ENCODE measurements at regions not wholly inside any gene's neighbourhood (a gene's known extent, or its start where the extent isn't known, plus 50 kb on each side); places are given as distances from the start of the nearest gene placed in this dataset.
"Not testable (repeated sequence)": the region's sequence is repeated elsewhere in the genome, so short reads cannot be mapped to it uniquely, and the experiment has no call there.

DNA sequence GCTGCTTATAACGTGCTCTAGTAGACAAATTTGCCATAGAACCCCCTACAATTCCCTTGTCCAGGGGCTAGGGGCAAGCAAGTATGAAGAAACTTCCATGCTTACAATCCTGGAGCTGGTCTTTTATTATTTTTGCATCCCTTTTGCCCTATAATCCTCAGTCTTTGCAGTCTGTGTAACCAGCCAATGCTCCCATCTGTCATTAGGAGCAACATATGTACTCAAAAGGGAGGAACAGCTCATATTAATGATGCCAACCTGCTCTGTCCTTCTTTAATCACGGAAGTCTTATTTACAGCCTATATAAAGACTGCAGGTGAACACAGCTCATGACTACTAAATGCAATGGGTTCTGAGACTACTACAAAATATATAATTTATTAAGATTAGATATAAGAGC lies 263.3 kb downstream of the ZIC1 start:
- no peak for DNase-seq (ENCODE audit: low spot score)

DNA sequence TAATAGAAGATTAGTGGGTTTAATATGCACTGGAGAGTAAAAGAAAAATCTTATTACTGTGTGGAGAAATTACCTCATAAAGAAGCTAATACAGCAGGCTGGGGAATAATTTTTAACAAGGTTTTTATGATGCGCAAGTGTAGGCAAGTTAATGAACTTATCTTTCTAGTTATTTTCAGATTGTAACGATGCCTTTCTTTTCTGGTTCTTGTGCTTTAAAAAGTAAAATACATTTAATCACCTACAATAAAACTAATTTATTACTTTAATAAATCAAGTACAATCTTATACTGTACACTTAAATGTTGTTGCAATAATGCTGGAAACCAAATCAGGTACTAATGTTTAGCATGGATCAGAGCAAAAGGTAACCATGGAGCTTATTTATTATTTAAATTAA lies 266.6 kb downstream of the ZIC1 start:
- no peak for DNase-seq (ENCODE audit: low spot score)

DNA sequence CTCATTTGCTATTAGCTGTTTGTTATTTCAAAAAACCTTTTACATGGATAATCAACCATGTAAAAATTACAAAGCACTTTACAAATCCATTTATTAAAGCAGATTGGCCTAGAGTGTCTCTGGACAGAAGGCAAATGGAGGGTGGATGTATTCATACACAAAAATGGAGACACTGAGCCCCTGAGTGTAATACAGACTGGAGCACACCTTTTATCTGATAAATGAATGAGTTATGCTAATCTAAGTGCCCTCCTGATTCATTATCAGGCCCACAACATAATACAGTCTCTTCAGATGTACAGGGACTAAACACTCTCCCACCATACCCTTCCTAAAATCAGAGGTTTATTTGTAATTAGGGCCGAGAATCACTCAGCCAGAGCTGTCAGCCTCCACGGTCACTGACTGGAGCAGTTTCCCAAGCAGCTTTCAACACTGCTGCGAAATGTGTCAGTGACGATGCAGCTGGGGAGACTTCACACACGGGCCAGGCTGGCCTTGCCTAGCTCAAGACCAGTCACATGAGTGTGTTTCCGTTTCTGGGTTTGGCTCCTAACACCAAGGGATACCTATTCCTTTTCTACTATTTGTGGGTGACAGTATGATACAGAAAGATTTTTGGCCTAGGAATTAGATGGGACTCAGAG lies 271.8 kb downstream of the ZIC1 start:
- DNase-seq (ENCODE audit: low spot score) = no peak

DNA sequence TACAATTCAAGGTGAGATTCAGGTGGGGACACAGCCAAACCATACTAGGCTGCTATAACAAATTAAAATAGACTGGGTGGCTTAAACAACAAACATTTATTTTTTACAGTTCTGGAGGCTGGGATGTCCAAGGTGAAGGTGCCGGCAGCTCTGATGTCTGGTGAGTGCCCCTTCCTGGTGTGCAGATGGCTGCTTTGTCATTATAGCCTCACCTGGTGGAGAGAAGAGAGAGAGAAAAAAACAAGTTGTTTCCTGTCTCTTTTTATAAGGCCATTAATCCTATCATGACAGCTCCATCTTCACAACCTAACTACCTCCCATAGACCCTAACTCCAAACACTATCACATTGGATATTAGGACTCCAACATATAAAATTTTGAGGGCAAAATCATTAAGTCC lies 279.7 kb downstream of the ZIC1 start:
- no peak for DNase-seq (ENCODE audit: low spot score)

DNA sequence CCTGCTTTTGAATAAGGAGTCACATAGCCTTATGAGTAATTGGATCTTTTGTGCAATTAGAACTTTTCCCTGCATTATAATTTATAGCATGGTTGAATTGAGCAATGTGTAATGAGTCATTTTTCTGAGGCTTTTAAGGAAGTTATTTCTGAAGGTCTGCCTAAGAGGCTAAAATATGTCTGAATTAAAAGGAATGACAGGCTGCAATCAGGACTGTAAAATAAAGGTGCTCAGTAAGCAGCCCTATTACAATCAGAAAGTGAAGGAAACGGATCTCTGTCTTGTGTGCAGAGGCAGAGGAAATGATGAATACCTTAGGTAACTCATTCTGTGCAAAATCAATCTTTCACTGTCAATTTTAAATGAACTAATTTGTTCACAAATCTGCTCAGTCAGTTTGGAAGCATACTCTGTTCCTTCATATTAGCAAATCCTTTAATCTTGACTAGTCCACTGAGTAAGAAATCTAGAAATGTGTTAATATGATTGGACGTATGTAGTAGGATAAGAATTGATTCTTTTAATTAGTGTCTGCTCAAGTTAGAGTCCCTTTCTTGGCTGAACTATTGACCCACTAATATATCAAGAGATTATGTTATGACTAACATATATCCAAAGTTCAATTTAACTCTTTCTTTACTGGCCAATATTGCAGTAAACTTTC lies 290.1 kb downstream of the ZIC1 start:
- peak; percentile 27 for DNase-seq (ENCODE audit: low spot score)

DNA sequence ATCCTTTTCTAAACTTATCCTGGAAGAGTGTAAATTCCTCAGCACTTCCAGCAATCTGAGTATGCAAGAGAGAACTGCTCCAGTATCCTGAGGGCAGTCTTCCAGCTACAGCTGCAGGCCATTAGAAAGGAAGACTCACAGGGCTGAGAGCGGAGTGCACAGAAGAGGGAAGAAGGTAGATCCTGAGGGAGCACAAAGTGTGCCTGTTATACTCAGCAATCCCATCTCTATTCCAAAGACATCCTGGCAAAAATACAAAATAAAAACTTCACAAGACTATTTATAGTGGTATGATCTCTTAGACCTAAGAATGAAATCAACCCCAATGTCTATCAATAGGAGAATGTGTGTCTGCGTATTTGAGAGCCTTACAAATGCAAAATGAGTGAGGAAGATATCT lies 292.0 kb downstream of the ZIC1 start:
- peak; percentile 30 for DNase-seq (ENCODE audit: low spot score)

DNA sequence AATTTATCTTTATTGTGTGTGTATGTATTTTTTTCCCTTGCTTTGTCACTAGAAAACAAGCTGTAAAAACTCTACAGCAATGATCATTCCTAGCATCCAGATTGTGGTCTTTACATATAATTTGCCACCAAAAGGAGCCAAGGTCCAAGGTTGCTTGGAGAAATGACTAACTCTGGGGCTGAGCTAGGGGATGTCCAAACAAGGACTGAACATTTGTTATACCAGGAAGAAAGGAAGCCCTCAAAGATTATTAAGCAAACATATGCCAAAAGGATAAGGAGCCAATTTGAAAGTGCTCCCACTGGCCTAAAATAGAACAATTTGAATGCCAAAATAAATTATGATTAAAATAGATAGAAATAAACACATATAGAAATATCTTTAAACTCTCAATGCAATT lies 293.3 kb downstream of the ZIC1 start:
- no peak for DNase-seq (ENCODE audit: low spot score)

DNA sequence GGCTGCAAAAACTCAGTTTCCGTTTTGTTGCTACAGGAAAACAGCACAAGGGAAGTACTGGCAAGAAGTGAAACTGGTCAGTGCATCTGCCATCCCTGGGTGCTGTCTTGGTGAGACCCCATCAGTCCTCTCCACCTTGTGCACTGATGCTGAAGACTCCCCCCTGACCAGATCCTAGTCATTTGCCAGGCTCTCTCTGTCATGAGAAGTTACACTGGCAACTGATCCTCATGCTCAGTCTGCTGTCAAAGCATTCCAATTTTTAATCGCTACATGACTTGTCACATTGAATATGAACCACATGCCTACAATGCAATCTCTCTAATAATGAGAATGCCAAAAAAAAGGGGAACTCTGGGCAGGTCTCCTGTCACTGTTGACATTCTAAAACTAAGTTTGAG lies 296.5 kb downstream of the ZIC1 start:
- DNase-seq (ENCODE audit: low spot score) = no peak

DNA sequence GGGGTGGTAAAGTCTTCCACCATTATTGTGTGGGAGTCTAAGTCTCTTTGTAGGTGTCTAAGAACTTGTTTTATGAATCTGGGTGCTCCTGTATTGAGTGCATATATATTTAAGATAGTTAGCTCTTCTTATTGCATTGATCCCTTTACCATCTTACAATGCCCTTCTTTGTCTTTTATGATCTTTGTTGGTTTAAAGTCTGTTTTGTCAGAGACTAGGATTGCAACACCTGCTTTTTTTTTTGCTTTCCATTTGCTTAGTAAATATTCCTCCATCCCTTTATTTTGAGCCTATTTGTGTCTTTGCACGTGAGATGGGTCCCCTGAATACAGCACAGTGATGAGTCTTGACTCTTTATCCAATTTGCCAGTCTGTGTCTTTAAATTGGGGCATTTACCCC lies 301.6 kb downstream of the ZIC1 start:
- DNase-seq (ENCODE audit: low spot score) = not testable (repeated sequence)

DNA sequence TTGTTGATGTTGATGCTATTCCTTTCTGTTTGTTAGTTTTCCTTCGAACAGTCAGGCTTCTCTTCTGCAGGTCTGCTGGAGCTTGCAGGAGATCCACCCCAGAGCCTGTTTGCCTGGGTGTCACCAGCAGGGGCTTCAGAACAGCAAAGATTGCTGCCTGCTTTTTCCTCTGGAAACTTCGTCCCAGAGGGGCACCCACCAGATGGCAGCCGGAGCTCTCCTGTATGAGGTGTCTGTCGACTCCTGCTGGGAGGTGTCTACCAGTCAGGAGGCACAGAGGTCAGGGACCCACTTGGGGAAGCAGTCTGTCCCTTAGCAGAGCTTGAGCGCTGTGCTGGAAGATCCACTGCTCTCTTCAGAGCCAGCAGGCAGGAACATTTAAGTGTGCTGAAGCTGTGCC lies 303.2 kb downstream of the ZIC1 start:
- DNase-seq (ENCODE audit: low spot score) = no peak

DNA sequence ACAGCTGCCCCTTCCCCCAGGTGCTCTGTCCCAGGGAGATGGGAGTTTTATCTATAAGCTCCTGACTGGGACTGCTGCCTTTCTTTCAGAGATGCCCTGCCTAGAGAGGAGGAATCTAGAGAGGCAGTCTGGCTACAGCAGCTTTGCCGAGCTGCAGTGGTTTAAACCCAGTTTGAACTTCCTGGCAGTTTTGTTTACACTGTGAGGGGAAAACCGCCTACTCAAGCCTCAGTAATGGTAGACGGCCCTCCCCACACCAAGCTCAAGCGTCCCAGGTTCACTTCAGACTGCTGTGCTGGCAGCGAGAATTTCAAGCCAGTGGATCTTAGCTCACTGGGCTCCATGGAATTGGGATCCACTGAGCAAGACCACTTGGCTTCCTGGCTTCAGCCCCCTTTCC lies 303.6 kb downstream of the ZIC1 start:
- not testable (repeated sequence) for DNase-seq (ENCODE audit: low spot score)

DNA sequence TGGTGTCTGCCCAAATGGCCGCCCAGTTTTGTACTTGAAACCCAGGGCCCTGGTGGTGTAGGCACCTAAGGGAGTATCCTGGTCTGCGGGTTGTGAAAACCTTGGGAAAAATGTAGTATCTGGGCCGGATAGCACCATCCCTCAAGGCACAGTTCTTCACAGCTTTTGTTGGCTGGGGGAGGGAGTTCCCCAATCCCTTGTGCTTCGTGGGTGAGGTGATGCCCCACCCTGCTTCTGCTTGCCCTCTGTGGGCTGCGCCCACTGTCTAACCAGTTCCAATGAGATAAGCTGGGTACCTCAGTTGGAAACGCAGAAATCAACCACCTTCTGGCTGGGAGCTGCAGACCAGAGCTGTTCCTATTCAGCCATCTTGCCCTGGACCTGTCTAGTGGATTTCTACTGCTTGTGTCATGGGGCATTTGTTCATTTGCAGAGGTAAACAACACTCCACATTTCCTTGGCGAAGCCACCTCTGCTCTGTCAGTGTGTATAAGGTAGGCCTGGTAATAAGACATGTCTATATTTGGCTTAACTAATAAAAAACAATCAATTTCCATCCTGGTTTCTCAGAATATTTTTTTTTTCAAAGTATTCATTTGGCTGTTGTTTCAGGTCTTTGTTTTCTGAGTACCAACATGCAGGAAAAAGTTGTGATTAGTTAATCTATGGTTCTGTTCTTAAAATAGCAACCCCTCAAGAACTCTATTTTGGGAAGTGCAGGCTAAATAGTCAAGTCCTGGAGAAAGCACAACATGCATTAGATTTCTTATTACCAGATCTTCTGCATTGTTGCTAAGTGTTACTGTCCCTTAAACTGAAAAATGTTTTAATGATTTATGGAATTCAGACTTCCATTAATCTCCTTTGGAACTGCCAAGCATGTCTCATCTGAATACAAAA lies 304.3 kb downstream of the ZIC1 start:
- no peak for DNase-seq (ENCODE audit: low spot score)

DNA sequence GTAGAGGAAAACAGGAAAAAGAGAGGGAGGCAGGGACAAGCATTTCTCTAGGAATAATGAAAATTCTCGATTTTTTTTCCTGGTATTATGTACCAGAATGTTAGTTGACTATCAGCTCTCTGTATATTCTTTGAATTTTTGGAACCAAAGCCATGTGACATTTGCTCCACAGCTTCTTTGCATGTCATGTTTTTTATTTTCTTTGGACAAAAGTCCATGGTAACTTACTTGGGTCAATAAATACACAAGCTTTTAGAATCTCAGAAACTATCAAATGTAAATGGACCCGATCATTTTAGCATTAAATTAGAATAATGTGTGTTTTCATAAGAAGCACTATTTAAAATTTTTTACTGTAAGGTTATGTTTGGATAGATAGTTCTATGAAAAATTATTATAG lies 320.5 kb downstream of the ZIC1 start:
- DNase-seq (ENCODE audit: low spot score) = no peak

DNA sequence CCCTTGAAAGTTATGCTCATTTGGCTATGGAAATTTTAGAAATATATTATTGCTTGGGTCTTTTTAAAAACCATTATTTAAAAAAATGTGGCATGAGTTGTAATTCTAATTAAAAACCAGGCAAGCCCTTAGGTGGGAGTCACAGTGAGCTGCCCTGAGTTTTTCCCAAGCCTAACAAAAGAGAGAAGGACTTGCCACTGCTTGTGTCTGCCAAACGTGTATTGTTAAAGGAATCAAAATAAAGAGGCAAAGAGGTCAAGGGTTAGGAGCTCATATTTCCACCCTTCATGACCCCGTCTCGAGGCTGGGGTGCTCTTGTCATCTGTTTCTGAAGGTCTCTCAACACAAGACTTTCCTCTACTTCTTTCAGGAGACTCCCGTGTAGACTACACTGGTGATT lies 321.1 kb downstream of the ZIC1 start:
- no peak for DNase-seq (ENCODE audit: low spot score)

DNA sequence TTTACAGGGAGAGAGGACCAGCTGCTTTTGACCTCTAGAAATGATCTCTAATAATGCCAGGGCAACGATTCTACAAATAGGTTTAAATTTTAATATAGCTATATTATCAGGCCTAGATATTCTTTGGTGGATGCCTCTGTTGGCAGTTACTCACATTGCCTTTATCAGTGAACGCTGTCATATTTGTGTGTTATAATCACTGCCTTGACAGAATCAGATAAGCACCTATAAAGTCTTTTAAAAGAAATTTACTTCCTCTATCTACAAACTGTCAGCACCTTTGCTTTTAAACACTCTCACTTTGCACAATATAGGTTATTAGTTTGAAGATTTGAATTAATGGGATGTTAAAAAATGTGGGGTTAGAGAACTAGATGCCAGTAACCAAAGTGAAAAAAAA lies 324.1 kb downstream of the ZIC1 start:
- no peak for DNase-seq (ENCODE audit: low spot score)

DNA sequence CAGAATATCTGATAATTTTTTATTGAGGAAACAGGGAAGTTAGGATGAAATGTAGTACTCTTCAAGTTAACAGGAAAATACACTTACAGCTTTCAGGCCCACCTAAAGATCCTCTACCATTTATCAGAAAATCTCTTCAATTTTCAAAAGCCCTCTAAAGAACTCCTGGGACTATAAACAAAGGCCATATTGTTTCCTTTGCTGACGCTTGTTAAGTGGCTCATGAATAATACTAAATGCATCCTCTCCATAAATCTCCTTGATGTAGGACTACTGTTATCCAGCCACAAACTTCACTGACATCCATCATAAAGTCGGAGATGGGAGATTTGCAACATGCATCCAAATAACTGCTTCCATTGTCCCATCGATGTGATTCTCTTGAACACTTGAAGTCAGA lies 326.5 kb downstream of the ZIC1 start:
- no peak for DNase-seq (ENCODE audit: low spot score)

DNA sequence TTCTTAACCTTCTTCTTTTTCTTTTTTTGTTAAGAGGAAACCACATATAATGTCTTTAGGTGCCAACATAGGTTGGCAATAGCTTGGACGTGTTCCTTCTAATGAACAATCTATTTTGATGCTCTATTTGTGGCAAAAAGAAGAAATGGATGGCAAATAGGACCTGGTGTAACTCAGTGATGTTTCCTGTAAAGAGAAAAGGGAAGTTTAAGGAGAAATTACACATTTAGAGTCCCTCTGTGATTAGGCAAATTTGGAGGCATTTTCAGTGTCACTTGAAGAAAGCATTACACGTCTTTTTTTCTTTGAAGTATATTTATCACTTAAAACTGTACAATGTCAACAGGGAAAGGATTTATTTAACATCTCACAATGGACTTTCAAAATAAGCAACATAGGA lies 327.1 kb downstream of the ZIC1 start:
- no peak for DNase-seq (ENCODE audit: low spot score)

DNA sequence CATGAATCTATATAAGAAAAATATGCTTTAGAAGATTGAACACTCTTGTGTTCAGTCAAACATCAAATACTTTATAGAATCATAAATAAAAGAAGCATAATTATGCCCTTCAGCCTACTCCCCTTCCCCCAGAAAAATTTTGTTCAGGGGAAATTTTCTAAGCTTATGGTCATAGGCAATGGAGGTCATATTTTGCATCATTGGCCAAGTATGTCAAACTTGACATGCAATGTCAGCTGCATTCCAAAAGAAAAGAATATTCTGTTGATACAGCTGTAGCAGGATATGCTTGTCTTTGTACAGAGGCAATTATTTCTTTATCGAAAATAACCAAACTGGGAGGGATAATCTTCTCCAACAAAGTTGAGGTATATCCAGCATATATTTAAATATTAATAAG lies 328.2 kb downstream of the ZIC1 start:
- DNase-seq (ENCODE audit: low spot score) = no peak

DNA sequence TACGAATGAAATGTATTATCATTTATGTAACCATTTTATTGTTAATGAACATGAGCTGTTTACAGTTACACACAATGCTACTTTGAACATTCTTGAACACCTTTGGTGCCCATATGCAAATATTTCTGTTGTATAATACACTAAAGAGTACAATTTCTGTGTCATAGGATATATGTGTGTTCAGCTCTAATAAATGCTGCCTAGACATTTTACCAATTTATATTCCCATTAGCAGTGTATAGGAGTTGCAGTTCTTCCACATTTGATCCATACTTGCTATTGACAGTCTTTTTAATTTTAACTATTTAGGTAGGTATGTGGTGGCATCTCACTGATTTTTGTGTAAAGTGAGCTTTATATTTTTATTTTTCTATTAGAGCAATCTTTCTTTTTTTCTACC lies 331.8 kb downstream of the ZIC1 start:
- no peak for DNase-seq (ENCODE audit: low spot score)

DNA sequence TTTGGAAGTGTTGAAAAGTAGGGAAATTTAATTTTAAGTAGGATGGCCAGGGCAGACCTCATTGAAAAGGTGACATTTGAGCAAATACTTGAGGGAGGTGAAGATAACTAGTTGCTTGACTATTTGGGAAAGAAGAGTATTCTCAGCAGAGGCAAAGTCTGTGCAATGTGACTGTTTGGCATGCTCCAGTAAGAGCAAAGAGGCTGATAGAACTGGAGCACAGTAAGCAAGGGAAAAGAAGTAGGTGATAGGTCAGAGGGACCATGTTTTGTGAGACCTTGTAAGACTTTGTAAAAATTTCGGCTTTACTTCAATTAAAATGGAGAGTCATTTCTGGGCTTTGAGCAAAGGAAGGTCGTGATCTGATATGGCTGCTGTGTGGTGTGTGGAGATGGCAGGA lies 335.8 kb downstream of the ZIC1 start:
- DNase-seq (ENCODE audit: low spot score) = no peak

DNA sequence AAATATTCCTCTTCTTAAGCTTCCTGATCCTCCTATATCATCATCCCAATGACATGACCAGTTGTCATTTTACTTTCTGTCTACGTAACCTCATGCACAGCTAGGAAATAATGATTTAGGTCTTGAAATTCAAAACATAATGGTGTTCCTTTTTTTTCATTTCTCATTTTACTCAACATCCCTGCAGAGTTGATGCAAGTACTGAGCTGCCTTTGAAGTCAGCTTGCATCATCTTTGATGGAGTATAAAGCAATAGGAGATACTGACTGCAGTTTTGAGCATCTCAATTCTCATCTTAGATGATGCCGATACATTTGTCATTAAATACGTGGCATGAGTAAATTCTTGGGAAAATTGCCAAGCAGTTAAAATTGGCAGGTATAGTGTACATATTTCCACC lies 346.1 kb downstream of the ZIC1 start:
- no peak for DNase-seq (ENCODE audit: low spot score)

DNA sequence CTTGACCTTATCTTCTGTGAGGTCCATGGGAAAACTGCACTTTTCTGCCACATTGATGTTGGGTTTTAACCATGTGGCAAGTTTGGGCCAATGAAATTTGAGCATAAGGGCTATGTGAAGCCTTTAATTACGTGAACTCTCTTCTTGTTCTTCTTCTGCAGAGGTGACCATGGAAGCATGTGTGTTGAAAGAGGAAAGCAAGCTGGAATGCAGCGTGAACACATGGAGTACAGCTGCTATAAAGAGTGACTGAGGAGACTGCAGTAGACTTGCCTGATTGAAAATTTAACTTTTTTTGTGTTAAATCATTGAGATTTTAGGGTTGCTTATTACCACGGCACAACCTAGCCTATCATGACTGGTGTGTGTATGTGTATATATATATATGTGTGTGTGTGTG lies 347.3 kb downstream of the ZIC1 start:
- DNase-seq (ENCODE audit: low spot score) = no peak

DNA sequence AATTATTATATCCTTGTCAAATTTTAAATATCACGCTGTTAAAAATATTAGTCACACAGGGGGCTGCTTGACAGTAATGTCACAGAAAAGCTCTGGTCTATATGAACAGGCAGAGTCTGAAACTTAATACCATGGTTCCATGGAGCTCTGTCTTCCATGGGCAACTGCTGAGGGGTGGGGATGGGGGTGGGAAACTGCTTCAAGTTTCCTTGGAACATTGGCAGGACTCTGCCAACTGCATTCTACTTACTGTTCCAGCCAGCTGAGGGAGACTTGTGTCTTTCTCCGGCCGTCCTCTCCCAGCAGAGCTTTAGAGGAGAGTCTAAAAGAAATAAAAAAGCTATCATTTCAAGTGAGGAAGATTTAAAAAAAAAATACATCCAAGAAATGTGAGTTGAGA lies 348.7 kb downstream of the ZIC1 start:
- DNase-seq (ENCODE audit: low spot score) = no peak

Data from AG20443 (cell line).